IPS-18a (cell line): ENCODE measurements at regions not wholly inside any gene's neighbourhood (a gene's known extent, or its start where the extent isn't known, plus 50 kb on each side); places are given as distances from the start of the nearest gene placed in this dataset.

Experiments
- H3K27ac ChIP-seq: one replicate; pipeline ENCODE4 v1.5.1; 2013; ENCODE audit warnings: low read length
- H3K27me3 ChIP-seq: one replicate; pipeline ENCODE4 v1.6.1; 2013; ENCODE audit warnings: mild to moderate bottlenecking, low read length; ENCODE audit not compliant: control insufficient read depth, insufficient read depth
- H3K36me3 ChIP-seq: one replicate; pipeline ENCODE4 v1.6.1; 2013; ENCODE audit warnings: low read depth, low read length; ENCODE audit not compliant: control insufficient read depth
- H3K4me1 ChIP-seq: one replicate; pipeline ENCODE4 v1.6.1; 2013; ENCODE audit warnings: low read depth, low read length; ENCODE audit not compliant: control insufficient read depth
- H3K4me3 ChIP-seq: one replicate; pipeline ENCODE4 v1.5.1; 2013; ENCODE audit warnings: low read length
- H3K9ac ChIP-seq: one replicate; pipeline ENCODE4 v1.6.1; 2013; ENCODE audit warnings: mild to moderate bottlenecking, low read length, moderate library complexity
- H3K9me3 ChIP-seq: one replicate; pipeline ENCODE4 v1.6.1; 2013; ENCODE audit warnings: low read depth, low read length; ENCODE audit not compliant: control insufficient read depth

DNA sequence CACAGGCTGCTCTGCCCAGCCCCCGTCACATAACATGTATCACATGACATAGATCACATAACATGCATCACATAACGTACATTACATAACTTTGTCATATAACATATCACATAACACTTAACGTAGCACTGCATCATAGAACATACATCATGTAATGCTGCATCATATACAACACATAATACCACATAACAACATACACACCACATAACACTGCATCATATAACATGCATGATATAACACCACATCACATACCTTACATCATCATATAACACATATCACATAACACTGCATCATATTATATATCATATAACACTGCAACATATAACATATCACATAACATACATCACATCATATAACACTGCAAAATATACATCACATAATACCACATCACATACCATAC lies 83.8 kb downstream of the AXIN2 start:
- Histone ChIP-seq H3K36me3 (no peaks in the 10 kb centered on the region), H3K27me3 (no peaks in the 10 kb centered on the region), H3K9me3 (no peaks in the 10 kb centered on the region), H3K4me1 (no peaks in the 10 kb centered on the region), H3K27ac (no peak overlapping the region), H3K4me3 (no peak overlapping the region), H3K9ac (no peak overlapping the region)

DNA sequence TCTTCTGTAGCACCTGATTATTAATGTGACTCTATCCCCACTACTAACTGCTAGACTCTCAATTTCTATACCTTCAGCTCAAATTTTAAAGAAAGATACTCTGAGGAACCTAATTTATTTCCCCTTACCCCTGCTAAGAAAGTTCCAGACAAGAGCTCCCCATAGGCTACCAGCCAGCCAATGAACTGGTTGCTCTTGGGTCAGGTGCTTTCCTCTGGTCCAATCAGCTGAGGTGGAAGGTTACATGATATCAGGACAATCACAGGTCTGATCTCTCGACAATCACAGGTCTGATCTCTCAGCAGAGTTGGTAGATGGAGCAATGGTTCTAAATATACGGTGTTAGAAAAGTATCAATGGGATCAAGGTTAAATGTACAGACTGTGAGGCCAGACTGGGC lies 86.8 kb downstream of the AXIN2 start:
- no peak overlapping the region for H3K27ac ChIP-seq
- H3K9ac ChIP-seq = no peak overlapping the region

DNA sequence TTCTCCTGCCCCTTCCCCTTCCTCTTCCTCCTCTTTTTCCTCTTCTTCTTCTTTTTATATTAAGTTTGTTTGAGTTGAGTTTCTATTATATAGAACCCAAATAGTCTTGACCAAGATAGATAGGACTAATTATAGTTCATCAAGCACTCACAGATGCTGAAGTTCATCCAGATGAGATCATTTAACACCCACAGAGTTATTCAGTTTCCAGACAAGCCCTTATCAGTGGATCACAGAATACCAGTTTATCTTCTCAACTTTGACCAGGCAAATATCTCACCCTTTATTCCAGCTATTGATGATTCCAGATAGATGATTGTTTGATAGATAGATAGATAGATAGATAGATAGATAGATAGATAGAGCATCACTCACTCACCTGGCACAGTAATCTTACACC lies 87.5 kb downstream of the AXIN2 start:
- no peaks in the 10 kb centered on the region for H3K36me3 ChIP-seq
- no peak overlapping the region for H3K4me3 ChIP-seq
- no peaks in the 10 kb centered on the region for H3K4me1 ChIP-seq
- no peaks in the 10 kb centered on the region for H3K9me3 ChIP-seq
- no peak overlapping the region for H3K27ac ChIP-seq
- no peak overlapping the region for H3K9ac ChIP-seq
- no peaks in the 10 kb centered on the region for H3K27me3 ChIP-seq

More for the DNA sequence above, 86.8 kb downstream of the AXIN2 start:
- Histone ChIP-seq H3K27me3 (no peaks in the 10 kb centered on the region), H3K9me3 (no peaks in the 10 kb centered on the region), H3K4me1 (no peaks in the 10 kb centered on the region), H3K4me3 (no peak overlapping the region), H3K36me3 (no peaks in the 10 kb centered on the region)

DNA sequence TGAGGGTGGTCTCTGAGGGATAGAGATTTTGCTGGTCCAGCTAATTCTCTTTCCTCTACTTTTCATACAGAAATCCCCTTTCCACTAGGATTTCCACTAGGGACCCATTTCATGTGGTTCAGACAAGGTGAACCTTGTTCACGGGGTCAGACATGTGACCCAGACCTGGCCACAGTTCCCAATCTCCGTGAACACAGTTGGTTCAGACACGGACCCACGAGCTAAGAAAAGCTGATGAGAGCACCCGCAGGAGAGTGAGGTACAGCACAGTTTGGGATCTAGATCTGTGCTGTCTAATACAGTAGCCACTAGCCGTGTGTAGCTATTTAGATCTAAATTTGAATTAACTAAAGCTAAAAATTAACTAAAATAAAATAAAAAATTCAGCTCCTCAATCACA lies 88.1 kb downstream of the AXIN2 start:
- H3K4me3 ChIP-seq = no peak overlapping the region
- no peaks in the 10 kb centered on the region for H3K36me3 ChIP-seq
- no peak overlapping the region for H3K27ac ChIP-seq
- H3K9me3 ChIP-seq = no peaks in the 10 kb centered on the region
- H3K9ac ChIP-seq = no peak overlapping the region
- H3K4me1 ChIP-seq = no peaks in the 10 kb centered on the region
- H3K27me3 ChIP-seq = no peaks in the 10 kb centered on the region

DNA sequence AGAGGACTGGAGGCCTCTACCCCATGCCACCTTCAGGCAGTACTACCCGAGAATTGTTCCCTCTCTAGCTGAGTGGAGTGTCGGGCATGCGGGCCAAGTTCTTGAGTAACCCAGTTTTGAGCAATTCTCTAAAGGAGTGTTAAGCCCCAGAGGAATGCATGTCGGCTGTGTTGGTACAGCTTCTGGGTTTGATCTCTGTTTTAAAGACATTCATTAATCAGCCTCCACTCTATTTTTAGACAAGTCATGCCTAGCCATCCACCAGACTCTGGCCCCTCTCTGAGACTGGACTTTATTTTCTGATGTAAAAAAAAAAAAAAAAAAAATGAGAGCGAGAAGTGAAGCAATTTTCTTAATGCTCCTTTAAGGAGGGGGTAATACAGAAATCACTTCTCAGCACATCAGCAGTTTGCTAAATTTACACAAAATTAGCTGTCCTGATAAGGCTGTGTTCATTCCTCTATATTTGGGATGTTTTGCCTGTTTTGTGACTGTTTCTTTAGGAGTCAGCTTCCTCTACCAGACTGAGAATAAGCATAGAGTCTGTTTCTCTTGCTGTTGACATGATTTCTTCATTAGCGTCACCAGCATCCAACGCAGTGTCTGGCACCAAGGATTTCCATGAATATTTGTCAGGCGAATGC lies 88.7 kb downstream of the AXIN2 start:
- H3K9ac ChIP-seq = no peak overlapping the region
- no peaks in the 10 kb centered on the region for H3K27me3 ChIP-seq
- no peaks in the 10 kb centered on the region for H3K9me3 ChIP-seq
- no peaks in the 10 kb centered on the region for H3K36me3 ChIP-seq
- H3K27ac ChIP-seq = no peak overlapping the region
- H3K4me3 ChIP-seq = no peak overlapping the region
- H3K4me1 ChIP-seq = no peaks in the 10 kb centered on the region

DNA sequence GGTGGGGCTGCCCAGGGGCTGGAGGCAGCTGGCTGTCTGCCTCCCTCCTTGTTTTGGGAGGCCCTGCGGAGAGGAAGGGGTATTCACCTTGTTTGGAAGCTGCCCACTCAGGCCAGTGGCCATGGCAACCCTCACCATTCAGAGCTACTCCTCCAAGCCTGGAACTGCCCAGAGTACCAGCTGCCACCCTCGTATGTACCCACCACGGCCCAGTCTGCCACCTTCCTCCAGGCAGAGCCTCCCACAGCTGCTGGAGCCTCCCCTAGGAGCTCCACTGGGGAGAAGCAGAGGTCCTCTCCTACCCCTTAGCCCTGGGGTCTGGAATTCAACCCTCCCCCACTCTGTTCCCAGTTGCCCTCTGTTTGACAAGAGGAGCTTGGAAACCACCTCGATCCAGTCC lies 90.7 kb downstream of the AXIN2 start:
- Histone ChIP-seq H3K4me1 (no peaks in the 10 kb centered on the region), H3K4me3 (no peak overlapping the region), H3K9ac (no peak overlapping the region), H3K27ac (no peak overlapping the region), H3K9me3 (no peaks in the 10 kb centered on the region), H3K36me3 (no peaks in the 10 kb centered on the region), H3K27me3 (no peaks in the 10 kb centered on the region)

DNA sequence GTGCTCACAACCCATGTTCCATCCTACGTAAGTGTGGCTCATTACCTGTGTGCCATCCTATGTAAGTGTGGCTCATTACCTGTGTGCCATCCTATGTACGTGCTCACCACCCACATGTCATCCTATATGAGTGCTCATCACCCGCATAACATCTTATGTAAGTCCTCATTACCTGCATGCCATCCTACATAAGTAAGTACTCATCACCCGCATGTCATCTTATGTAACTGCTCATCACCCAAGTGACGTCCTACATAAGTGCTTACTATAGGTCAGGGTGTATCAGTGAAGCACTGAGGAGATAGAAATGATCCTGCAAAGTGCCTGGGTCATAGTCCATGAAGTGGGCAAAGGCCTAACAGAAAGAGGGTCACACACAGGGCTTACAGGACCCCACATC lies 93.1 kb downstream of the AXIN2 start:
- no peaks in the 10 kb centered on the region for H3K36me3 ChIP-seq
- H3K9ac ChIP-seq = no peak overlapping the region
- peaks cover 4% of the 10 kb centered on the region for H3K4me1 ChIP-seq
- H3K9me3 ChIP-seq = no peaks in the 10 kb centered on the region
- no peaks in the 10 kb centered on the region for H3K27me3 ChIP-seq
- no peak overlapping the region for H3K27ac ChIP-seq
- no peak overlapping the region for H3K4me3 ChIP-seq

DNA sequence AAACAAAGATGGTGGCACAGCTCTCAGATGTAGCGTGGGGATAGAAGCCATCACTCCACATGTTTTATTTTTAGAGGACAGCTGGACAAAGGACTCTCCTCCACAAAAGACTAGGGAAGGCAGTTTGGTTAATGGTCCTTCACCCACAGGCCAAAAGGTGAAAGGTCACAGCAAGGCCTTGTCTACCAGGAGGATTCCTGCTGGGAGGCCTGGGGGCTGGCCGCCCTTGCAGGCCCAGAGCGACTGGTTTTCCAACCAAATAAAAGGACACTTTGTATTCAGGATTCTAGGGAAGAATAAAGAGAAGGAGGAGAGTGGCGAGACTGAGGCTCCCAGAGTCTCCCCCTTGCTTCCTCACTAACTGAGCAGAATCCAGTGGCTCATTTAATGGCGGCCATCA lies 94.3 kb downstream of the AXIN2 start:
- H3K9me3 ChIP-seq = no peaks in the 10 kb centered on the region
- H3K27ac ChIP-seq = no peak overlapping the region
- no peak overlapping the region for H3K4me3 ChIP-seq
- H3K9ac ChIP-seq = no peak overlapping the region
- H3K4me1 ChIP-seq = peaks cover 5% of the 10 kb centered on the region
- H3K36me3 ChIP-seq = no peaks in the 10 kb centered on the region
- H3K27me3 ChIP-seq = no peaks in the 10 kb centered on the region

DNA sequence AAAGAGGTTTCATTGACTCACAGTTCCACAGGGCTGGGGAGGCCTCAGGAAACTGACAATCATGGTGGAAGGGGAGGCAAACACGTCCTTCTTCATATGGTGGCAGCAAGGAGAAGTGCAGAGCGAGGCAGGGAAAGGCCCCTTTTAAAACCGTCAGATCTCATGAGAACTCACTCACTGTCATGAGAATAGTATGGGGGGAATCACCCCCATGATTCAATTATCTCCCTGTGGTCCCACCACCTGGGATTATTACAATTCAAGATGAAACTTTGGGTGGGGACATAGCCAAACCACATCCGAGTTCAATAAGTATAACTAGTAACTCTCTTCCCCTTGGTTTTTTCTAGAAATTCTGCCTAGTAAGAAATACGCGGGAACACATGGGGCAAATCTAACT lies 94.9 kb downstream of the AXIN2 start:
- no peaks in the 10 kb centered on the region for H3K27me3 ChIP-seq
- no peaks in the 10 kb centered on the region for H3K9me3 ChIP-seq
- H3K4me3 ChIP-seq = no peak overlapping the region
- peaks cover 5% of the 10 kb centered on the region for H3K4me1 ChIP-seq
- H3K9ac ChIP-seq = no peak overlapping the region
- H3K36me3 ChIP-seq = no peaks in the 10 kb centered on the region
- no peak overlapping the region for H3K27ac ChIP-seq

DNA sequence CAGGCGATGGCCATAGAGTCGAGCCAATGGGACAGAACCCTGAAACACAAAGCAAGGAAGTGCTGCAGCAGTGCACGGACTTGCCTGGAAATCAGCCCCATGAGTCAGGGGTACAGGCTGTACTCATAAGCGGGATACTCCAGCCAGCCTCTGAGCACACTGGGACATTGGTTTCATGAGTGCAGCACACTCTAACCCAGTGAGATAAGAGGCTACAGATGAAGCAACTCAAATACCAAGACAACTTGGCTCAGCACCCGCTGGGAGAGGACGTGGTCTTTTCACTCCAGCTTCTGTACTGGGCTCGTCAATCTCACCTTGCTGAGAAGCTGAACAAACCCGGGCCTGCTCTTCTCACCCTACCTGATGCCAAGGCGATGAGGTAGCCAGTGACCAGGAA lies 98.2 kb downstream of the AXIN2 start:
- peaks cover 21% of the 10 kb centered on the region for H3K4me1 ChIP-seq
- H3K27me3 ChIP-seq = no peaks in the 10 kb centered on the region
- H3K9ac ChIP-seq = no peak overlapping the region
- no peak overlapping the region for H3K4me3 ChIP-seq
- no peaks in the 10 kb centered on the region for H3K9me3 ChIP-seq
- H3K27ac ChIP-seq = no peak overlapping the region
- H3K36me3 ChIP-seq = no peaks in the 10 kb centered on the region

DNA sequence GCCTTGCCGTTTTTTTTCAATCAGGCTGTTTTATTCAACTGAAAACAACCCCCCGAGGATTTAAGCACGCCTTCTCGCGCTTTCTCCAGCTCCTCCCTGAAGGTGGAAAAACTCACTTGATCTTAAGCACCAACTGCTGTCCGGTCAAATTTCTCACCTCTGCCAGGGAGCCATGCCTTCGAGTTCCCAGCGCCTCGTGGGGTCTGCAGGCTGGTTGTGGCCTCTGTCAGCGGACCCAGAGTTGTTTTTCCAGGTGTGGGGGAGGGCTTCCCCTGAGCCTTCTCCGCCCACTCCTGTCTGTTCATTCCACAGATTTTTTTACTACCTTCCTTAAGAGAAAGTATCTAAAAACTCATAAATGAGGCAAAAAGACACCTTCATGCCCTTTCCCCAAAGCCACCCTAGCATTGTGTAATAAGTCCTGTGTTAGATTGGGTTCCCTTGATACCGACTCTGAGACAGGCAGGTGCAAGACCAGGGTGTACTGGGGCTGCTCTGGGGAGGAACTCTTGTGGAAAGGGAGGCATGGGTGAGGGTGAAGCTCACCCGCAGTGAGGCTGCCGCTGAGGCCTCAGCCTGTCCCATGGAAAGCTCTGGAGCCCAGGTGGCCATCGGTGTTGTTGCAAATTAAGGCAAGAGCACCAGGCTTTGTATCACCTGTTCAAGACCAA lies 101.6 kb downstream of the AXIN2 start:
- Histone ChIP-seq H3K36me3 (no peaks in the 10 kb centered on the region), H3K9me3 (no peaks in the 10 kb centered on the region), H3K27me3 (no peaks in the 10 kb centered on the region), H3K4me3 (no peak overlapping the region), H3K27ac (no peak overlapping the region), H3K4me1 (peaks cover 34% of the 10 kb centered on the region), H3K9ac (no peak overlapping the region)

DNA sequence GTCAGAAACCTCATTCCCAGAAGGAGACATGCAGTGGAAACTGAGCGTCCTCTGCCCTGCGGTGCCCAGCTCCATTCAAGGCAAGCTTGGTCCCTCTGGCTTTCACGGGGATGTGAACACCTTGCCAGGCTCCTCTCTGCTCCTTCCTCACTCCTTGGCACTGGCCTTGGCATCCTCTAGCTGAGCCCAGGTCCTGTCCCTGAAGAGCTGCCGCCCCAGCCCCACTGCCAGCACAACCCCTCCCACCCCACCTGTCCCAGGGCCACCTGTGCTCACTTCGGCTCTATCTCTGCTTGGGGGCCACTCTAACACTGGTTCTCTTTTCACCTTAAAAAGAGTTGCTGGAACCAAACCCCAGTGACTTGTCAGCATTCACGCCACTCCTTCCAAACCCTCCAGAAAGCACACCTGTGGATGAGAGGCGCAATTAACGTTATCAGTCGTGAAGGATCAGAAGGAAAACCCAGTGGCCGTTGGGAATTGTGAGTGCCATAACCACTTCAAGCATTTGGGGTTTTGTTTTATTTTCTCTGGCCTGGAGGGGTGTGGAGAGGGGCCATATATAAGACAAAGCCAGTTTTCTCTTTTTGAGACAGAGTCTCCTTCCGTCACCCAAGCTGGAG lies 103.7 kb downstream of the AXIN2 start:
- Histone ChIP-seq H3K9ac (no peak overlapping the region), H3K4me1 (peaks cover 38% of the 10 kb centered on the region), H3K27me3 (no peaks in the 10 kb centered on the region), H3K36me3 (no peaks in the 10 kb centered on the region), H3K4me3 (no peak overlapping the region), H3K27ac (no peak overlapping the region), H3K9me3 (no peaks in the 10 kb centered on the region)
